HG03095 (cell line): ENCODE measurements at regions not wholly inside any gene's neighbourhood (a gene's known extent, or its start where the extent isn't known, plus 50 kb on each side); places are given as distances from the start of the nearest gene placed in this dataset.
"Not testable (repeated sequence)": the region's sequence is repeated elsewhere in the genome, so short reads cannot be mapped to it uniquely, and the experiment has no call there.

ENCODE experiments used
- ATAC-seq: cut with Tn5 transposase; IDR thresholded peaks from one replicate; pipeline ENCODE4 v1.9.1; 2021; ENCODE audit warnings: moderate library complexity; ENCODE audit not compliant: unreplicated experiment

DNA sequence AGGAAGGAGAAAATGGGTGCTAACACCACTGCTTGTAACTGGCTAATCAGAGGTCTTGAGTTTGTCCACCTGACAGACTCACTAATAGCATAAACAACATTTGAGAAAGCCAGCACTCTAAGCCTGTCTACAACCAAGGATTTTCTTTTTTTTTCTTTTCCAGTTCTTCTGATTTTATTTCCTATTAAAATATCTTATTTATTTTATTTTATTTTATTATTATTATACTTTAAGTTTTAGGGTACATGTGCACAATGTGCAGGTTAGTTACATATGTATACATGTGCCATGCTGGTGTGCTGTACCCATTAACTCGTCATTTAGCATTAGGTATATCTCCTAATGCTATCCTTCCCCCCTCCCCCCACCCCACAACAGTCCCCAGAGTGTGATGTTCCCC lies 888.6 kb upstream of the ARRDC3 start:
- not testable (repeated sequence) for ATAC-seq

DNA sequence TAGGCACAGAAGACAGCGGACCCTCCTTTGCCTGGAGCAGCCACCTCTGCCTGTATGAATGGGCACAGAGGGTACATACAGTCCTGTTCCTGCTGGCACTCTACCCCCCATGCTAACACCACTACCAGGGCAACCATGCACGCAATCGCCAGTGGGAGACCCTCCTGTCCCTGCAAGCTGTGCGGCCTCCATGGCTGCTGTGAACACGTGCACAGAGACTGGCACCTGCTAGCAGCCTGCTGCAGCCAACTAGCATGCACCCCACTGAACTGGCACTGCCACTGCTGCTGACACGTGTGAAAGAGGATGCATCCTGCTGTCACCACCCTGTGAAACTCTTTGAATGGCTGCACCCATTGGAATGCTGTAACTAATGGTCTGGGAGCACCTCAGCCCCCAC lies 885.2 kb upstream of the ARRDC3 start:
- no peak for ATAC-seq

DNA sequence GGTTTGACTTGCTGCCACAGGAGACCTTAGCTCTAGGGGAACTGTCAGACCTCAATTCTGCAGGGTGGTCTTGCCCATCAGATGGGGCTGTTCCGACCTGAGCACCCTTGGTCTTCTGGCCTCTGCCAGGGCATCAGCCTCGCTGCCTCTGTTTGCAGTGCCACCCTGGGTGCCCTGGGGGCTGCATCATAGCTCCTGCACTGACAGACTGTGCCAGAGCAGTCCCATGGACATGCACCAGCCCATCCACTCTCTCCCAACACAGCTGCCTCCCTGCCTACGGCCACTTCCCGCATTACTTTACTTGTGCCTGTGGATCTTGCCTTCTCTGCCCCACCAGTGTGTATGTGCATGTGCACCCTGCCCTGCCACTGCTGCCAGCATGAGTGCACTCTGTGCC lies 884.7 kb upstream of the ARRDC3 start:
- no peak for ATAC-seq

DNA sequence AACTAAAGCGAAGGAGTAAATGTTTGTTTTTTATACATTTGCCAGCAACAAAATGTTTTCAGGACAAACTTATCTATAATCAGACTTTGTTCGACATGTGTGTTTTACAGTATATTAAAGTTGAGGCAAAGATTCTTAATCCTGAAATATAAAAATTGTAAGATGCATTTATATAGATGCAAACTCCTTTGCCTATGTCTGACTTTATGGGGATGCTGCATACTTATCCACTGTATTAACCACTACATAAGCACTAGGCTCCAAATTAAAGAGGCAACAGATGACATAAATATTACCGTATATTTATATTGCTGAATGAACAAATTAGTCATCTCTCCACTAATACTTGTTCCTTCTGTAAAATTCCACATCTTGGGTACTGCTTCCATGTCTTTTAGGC lies 882.7 kb upstream of the ARRDC3 start:
- no peak for ATAC-seq

DNA sequence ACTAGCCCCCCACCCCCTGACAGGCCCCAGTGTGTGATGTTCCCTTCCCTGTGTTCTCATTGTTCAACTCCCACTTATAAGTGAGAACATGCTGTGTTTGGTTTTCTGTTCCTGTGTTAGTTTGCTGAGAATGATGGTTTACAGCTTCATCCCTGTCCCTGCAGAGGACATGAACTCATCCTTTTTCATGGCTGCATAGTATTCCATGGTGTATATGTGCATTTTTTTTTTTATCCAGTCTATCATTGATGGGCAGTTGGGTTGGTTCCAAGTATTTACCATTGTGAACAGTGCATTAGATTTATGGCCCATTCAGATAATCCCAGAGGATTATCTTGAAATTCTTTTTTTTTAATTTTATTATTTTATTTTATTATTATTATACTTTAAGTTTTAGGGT lies 872.5 kb upstream of the ARRDC3 start:
- not testable (repeated sequence) for ATAC-seq

DNA sequence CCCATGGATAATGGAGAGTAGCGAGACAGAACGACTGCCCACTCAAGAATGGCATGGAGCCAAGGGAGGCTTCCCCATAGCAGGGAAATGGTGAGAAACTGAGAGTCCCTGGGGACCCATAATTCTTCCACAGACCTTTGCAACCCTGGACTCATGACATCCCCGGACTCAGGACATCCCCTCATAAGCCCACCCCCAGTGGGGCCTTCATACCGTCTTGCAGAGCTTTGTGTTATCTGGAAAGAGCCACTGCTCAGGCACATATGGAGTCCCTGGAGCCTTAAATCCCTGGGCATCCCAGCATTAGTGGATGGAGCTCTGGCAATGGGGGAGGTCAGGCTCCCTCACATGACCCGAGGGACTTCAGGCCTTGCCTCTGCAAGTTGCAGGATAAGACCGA lies 865.4 kb upstream of the ARRDC3 start:
- ATAC-seq: no peak

DNA sequence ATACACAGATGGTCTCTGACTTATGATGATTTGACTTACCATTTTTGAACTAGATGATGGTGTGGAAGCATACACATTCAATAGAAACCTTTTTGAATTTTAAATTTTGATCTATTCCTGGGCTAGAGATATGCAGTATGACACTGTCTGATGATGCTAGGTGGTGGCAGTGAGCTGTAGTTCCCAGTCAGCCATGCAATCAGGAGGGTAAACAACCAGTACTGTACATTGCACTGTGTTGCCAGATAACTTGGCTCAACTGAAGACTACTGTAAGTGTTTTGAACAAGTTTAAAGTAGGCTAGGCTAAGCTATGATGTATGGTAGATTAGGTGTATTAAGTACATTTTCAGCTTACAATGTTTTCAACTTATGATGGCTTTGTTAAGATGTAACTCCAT lies 859.1 kb upstream of the ARRDC3 start:
- no peak for ATAC-seq

DNA sequence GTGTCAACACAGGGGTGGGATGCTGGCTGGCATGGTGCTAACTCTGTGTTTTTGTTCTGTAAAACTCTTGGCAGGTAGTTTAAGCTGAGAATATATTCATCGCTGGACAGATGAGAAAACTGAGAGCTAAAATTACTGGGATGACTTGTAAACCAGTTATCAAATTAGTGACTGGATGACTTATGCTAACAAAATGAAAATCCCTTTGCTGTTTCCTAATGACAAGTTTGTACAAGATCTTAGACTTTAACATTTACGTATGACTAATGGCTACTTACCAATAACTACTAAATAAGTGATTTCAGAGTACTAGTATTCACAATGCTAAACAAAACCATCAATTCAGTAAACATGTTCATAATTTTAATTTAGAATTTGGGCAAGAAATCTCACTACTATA lies 854.8 kb upstream of the ARRDC3 start:
- no peak for ATAC-seq

DNA sequence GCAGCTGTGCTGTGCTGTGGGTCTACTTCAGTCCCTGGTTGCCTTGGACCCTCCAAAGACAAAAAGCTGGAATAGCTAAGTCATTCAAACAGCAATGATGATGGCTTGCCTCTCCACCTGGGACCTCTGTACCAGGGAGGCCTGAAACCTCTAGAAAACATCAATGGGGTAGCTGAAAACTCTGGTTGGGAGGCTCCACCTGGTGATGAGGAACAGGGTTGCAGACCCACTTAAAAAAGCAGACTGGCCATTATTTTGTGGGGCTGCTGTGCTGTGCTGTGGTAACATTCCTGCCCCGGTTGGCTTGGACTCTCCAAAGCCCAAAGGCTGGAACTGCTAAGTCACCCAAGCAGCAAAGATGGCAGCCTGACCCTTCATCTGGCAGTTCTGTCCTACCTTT lies 839.3 kb upstream of the ARRDC3 start:
- no peak for ATAC-seq

DNA sequence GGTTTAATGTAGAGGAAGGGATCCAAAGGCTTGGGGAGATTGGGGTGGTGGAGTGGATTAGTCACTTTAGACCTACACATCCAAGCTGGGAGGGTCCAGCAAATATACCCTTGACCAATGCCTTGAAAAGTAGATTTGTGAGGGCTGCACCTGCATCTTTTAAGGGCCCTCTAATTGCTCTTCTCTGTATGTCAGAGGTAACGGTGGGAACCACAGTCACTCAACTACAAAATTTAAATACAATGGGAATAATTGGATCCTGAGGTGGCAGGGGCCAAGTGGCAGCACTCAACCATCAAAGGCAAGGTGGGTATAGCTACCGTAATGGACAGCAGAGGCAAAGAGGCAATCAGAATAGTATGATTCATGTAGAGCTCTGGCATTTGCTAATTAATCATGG lies 833.7 kb upstream of the ARRDC3 start:
- not testable (repeated sequence) for ATAC-seq

DNA sequence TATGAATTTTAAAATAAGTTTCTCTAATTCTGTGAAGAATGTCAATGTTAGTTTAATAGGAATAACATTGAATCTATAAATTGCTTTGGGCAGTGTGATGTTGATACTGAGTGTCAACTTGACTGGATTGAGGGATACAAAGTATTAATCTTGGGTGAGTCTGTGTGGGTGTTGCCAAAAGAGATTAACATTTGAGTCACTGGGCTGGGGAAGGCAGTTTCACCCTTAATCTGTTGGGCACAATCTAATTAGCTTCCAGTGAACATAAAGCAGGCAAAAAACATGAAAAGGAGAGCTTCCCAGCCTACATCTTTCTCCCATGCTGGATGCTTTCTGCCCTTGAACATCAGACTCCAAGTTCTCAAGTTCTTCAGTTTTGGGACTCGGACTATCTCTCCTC lies 832.0 kb upstream of the ARRDC3 start:
- no peak for ATAC-seq

DNA sequence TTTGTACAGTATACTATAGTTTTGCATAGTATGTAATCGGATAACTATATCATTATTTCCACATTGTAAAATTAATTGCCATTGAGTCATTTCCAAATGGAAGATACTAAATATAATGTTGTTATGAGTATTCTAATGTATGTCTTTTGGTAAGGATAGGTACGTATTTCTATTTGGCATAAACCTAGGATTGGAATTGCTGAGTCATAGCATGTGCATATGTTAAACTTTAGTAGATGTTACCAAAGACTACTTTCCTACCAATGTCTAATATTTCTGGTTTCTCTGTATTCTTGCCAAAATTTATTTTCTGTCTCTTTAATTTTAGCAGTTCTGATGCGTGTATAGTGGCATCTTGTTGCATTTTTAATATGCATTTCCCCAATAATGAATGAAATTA lies 825.1 kb upstream of the ARRDC3 start:
- ATAC-seq: no peak

DNA sequence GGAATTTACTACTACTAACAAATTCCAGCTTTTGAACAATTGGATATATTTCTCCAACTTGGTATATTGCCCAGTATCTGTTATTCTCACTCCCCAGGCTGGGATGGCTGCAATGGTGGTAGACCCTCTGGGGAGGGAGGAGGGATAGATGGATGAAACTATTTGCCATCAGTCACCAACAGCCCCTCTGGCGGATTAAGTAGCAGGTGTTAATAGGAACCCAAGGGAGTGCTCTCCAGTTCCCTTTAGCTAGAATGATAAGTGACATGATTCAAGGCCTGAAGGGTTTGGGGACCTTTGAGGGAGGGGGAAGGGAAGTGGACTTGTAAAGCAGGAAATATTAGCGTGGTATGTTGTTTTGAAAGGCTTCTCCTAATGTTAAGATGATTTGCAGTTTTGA lies 824.0 kb upstream of the ARRDC3 start:
- no peak for ATAC-seq

DNA sequence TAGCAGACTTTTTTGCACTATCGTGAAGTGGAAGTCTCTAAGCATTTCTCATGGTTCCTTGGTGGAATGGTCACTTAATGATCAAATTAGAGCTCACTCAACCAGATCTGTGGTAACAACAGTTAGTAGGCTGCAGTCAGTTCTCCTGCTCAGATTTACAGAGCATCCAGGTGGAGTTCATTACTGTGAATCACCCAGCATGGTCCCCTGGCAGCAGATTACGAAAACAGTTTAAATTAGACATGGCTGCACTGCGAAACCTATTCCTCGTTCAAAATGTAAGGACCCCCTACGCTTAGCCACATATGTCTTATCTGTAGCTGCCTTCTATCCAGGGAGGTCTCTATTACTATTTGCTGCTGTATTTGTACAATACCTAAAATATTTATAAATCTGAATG lies 823.6 kb upstream of the ARRDC3 start:
- no peak for ATAC-seq

DNA sequence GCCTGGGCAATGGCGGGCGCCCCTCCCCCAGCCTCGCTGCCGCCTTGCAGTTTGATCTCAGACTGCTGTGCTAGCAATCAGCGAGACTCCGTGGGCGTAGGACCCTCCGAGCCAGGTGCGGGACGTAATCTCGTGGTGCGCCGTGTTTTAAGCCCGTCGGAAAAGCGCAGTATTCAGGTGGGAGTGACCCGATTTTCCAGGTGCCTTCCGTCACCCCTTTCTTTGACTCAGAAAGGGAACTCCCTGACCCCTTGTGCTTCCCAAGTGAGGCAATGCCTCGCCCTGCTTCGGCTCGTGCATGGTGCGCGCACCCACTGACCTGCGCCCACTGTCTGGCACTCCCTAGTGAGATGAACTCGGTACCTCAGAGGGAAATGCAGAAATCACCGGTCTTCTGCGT lies 815.9 kb upstream of the ARRDC3 start:
- ATAC-seq: not testable (repeated sequence)

DNA sequence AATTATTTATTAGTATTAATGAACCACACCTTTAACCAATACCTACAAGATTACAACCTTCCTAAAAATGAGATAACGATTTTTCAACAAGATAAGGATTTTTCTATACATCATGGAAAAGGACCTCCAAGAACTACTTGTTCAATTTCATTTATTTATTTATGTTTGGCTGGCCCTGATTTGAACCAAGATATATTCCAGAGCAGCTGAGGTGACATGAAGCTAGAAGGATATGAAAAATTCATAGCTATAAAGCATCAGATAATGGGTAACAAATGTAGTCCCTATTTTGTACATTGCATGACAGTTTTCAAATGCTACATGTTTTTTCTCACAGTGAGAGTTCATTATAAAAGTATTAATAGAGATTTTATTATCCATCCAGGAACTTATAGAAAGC lies 798.5 kb upstream of the ARRDC3 start:
- no peak for ATAC-seq

DNA sequence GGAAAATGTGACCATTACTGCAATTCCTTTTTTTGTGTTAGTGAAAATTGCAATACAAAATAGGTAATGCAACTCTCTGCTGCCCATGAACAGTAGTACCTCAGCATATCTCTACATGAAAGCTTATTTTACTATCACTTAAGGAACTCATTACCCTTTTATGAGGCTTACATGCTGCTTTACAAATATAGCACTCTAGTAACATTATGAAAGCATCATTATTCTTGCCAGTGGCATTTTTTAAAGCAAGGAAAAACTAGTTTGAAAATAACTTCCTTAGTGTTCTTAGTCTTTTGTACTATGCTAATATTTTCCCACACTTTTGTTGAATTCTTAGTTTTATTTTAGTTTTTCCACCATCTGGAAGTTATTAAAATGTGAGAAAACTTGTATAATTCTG lies 797.3 kb upstream of the ARRDC3 start:
- no peak for ATAC-seq

DNA sequence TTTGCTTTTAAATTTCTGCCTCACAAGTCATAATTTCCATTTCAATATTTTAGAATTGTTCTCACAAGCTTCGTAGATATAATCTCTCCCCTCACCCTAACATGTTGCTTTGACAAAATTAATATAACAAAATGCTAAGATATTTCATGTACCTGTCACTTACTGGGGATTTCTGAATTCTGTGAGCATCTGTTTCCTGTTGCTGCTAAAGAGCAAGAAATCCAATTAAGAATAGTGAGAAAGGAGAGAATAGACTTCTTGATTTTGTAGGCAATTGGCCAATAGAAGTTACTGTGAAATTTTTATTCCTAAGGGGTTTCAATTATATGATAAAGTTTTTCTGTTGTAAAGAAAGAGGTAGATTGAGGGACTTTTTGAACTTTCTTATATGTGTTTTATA lies 796.5 kb upstream of the ARRDC3 start:
- no peak for ATAC-seq

DNA sequence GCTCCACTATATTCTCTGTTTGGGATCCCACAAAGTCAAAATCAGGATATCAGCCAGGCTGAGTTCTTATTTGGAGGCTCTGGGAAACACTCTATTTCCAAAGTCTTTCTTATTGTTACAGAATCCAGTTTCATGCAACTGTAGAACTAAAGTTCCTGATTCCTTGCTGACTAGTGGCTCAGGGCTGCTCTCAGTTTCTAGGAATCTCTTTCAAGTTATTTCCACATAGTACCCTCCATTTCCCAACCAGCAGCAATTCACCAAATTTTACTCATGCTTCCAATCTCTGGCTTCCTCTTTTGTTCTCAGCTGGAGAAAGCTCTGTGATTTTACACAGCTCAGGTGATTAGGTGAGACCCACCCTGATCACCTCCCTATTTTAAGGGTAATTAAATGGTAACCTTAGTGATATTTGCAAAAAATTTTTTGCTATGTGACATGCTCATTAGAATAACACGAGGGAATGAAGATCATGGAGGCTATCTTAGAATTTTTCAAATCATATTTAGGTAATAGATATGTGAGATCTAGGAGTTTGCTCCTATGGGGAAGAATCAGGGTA lies 794.9 kb upstream of the ARRDC3 start:
- no peak for ATAC-seq

DNA sequence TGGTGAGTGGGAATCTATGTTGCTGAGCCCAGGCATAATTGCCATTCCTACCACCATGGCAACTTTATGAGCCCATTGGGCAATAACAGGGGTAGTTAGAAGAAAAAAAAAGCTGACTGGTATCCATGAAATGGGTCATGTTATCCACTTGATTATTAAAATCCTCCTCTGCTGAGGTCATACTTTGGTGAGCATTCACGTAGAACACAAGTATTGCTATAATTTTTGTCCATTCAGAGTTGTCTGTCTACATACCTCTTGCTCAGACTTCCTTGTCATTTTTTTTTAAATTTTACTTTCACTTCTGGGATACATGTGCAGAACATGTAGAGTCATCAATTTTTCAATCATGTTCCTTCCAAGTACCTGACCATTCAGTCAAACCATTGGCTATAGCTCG lies 780.8 kb upstream of the ARRDC3 start:
- ATAC-seq: no peak

DNA sequence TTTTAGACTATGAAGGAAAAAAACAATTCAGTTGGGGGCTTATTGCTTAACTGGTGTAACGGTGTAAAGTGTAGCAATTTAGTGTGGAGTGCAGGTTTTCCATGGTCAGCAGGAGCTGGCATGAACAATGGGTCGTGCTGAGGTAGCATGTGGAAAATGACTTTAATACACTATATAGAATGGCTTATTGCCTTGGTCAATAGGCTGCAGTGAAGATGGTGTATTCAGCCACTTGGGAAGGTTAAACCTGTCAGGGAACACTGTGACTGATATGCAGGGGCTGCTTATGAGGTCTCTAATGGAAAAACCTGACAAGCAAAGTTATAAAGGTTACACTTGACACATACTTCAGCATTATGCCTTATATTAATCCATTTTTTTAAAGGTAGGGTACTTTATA lies 764.7 kb upstream of the ARRDC3 start:
- ATAC-seq: no peak

DNA sequence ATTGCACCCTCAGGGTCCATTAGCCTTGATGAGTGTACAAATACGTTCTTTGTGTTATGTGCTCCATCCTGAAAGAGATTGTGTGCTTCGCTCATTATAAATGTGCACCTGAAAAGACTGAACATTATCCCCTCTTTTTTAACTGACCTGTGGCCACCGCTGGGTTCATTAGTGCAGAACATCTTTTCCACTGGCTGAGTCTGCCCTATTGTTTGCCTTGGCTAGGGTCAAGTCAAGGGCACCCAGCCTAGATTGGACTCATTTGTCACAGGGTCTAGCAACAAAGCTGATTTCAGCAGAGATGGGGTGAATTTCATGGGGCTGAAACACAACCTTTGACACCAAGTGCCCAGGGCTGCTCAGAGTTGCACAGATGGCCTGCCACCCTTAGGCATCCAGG lies 764.1 kb upstream of the ARRDC3 start:
- no peak for ATAC-seq

DNA sequence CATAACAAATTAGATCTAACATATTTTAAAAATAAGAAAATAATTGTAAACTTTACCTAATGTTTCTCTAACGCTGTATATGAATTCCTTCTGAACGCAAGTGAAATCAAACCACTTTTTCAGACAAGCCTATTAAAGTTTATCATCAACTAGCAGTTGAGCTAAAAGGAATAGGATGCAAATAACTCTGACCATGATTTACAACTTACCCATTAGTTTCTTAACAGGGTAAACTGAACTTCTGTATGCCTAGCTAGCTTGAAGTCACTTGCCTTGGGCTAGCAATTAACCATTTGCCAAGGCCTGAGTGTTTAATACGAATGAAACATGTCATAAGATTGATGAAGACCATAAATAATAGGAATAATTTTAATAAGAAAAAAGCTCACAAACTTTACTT lies 762.7 kb upstream of the ARRDC3 start:
- no peak for ATAC-seq

DNA sequence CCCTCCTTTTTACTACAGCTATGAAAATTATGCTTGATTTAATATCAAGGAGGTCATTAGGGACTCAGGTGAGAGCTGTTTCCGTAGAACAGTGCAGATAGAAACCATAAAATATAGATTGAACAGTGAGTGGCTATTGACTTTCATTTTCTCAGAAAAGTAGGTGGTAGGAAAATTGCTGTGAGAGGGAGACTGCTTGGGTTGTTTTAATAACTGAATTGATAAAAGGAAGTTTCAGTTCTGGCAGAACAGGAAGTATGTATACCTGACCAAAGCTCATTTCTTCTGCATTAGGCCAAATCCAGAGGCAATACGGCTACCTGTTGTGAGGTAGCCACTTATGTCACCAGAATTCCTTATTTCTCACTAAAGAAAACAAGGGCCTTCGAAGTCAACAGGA lies 761.7 kb upstream of the ARRDC3 start:
- no peak for ATAC-seq
